HS-5 (cell line): ENCODE measurements at regions not wholly inside any gene's neighbourhood (a gene's known extent, or its start where the extent isn't known, plus 50 kb on each side); places are given as distances from the start of the nearest gene placed in this dataset.

Source experiments
- DNase-seq: peaks from one replicate; pipeline ENCODE4 v3.0.0-alpha.2; 2012; ENCODE audit warnings: low read depth

GRCh38 chr5:65068410-65068809 is 299.7 kb downstream of the CWC27 start:
- no peak for DNase-seq

DNA sequence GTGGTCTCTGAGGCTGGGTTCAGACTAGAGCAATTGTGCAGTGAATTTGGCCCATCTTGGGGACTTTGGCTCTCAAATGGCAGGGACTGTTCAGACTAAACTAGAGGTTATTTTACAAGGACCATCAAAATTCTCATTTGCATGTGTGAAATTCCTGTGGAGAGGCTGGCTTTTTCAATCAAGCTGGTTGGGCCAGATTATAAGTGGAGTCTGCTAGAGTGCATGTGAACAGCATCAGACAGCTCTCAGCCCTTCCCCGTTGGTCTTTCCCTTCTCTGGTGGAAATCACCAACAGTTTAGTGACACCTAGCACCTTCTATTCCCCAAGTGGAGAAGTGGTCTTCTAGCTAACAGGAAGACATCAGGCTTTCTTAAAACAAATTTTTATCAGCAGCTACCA is 301.3 kb downstream of the CWC27 start:
- DNase-seq = no peak

DNA sequence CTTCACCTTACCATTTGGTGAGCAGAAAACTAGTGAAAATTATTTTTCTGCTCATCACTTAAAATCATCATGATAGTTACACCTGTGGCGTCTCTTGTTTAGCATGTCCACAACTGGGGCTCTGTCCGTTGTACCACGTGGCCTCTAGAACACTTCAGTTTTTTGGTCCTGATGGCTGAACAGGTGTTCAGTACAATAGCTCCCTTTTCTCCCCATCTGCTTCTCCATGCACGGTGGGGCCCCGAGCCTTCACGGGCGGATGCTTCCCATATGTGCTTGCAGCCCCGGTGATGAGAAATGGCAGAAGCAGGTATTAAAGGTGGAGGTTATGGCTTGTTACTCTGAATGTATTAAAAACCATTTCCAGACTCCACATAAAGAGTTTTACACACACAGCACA is 304.1 kb downstream of the CWC27 start:
- DNase-seq = no peak

- no peak for DNase-seq
Observed at GRCh38 chr5:65073250-65073661, 304.5 kb downstream of the CWC27 start.

DNA sequence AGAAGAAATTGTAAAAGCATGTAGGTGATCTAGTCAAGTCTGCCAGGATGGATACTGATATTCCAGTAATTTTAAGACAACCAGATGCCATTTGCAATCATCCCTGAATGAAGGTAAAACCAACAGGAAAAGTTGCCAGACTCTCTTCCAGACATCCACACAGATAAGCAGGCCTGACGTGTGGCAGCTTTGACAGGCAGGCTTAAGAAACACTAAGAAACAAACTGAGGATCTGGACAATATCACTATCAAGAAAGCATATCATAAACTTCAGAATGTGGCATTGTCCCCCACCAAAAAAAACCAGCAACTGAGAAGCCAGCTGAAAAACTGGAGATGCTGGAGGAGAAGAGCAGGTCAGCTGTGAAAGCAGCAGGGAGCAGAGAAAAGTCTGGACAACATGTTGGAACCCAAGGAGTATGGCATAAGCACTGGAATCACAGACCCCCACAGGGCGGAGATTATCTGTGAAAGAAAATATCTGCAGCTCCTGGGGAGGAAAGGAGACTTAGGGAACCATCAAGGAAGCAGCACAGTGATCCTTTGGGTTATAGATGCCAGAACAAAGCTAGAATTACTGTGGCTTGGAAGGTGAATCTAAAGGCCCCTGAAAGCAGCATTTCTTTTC is 307.0 kb downstream of the CWC27 start:
- DNase-seq = no peak

DNA sequence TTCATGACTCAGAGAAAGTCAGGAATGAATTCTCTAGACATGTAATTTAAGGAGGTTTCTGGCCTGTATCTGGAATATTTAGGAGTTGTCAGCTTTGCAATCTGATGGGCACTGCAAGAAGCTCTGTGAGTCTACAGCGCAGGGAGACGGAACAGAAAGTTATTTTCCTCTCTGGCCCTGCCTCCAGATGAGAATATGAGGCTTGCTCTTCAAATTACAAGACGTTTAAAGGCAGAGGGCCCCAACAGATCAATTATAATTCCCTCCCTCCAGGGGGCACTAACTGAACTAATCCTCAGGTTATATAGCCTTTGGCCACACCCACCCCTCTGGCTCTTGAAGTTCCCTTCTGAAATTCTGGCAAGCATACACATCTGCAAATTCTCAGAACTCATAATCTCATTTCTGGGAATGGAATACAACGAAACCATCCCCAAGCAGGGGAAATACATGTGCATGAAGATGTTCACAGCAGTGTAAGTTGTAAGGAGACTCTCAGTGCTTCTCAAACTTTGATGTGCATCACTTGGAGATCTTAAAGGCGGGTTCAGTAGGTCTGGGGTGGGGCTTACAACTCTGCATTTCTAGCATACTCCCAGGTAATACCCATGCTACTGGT is 307.6 kb downstream of the CWC27 start:
- peak; percentile 14 for DNase-seq

DNA sequence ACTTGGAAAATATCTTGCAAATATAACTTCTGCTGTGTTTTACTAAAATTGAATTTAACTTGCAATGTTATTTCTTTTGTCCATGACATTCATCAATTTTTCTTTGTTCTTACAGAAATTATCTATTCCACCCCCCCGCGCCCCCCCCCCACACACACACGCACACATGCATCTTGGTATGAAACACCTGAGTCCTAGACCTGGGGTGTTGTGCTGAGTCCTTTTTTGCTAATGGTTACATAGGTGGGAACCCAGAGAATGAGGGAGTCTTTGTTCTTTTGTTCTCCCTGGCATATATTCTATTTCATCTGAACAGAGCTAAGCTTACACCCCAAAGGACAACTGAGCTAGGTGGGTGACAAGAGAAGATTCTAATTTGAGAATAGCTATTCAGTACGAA is 308.9 kb downstream of the CWC27 start:
- DNase-seq = no peak

- no peak for DNase-seq
Observed at GRCh38 chr5:65078331-65078730, 309.6 kb downstream of the CWC27 start.

DNA sequence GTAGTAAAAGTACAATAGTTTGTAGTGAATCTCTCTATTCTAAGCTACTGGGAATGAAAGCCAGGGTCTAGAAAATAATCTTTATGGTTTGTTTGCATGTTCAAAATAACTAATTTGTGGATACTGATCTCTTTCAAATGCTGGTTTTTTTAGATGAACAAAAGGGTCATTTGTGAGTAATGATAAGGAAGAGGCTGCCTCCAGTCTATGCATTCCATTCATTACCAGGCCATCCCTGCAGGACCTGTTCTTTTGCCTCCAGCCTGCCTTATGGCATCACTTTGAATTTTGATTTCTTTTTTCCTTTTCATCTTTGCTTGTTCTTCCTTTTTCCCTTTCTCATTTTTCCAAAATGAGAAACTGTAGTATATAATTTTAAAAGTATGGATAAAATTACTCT is 312.3 kb downstream of the CWC27 start:
- no peak for DNase-seq

- no peak for DNase-seq
Observed at GRCh38 chr5:65084795-65085515, 316.2 kb downstream of the CWC27 start.

DNA sequence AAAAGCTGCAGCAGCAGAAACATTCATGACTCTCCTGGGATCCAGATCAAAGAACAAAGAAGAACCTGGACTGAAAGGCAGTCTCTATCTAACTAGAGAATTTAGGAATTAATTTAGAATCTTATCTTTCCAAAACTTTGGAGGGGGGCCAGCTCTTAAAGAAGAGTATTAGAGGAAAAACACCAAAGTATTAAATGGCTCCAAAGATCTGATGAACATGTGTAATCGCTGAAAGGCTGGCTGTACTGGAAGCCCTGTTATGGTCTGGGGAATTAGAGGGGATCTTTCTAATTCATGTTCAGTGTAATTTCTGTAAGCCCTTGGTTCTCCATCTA is 316.8 kb downstream of the CWC27 start:
- DNase-seq = no peak

GRCh38 chr5:65086234-65086890 is 317.6 kb downstream of the CWC27 start:
- no peak for DNase-seq

- DNase-seq = no peak
Observed at GRCh38 chr5:65087154-65087553, 318.4 kb downstream of the CWC27 start.

DNA sequence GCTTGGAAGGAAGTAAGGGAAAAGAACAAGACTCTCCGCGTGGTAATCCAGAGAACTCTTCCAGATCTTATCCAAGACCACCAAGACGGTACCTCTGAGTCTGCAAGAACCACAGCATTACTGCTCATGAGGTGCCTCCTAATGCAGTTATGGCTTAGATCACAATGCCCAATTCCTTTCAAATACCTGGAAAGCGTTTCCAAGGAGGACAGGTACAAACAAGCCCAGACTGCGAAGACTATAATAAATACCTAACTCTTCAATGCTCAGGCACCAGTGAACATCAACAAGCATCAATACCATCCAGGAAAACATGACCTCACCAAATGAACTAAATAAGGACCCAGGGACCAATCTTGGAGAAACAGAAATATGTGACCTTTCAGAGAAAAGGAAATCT is 325.5 kb downstream of the CWC27 start:
- no peak for DNase-seq

DNA sequence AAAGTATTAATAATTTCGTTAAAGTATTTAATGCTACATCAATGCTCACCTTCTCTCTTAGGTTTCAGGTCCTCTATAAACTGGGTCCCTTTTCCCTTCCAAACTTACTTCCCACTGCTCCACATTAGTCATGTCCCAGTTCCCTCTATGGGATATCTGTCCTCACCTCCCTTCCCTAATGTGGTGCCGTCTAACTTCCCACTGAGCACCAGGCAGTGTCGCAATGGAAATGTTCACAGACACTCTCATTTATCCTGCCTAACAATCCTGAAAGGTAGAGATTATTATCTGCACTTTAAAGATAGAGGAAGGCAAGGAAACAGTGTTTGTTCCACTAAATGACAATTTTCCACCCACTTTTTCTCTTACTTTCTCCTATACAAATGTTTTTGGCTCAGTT is 329.7 kb downstream of the CWC27 start:
- DNase-seq = no peak
